SU-DHL-6 (cell line): ENCODE measurements at regions not wholly inside any gene's neighbourhood (a gene's known extent, or its start where the extent isn't known, plus 50 kb on each side); places are given as distances from the start of the nearest gene placed in this dataset.

Experiments used
- H2AFZ ChIP-seq: fragments of 200-600 bp; sonication (generic); 2 replicates; pipeline ENCODE4 v1.6.1; 2014; ENCODE audit warnings: low read depth, mild to moderate bottlenecking, moderate library complexity, mixed read lengths, antibody characterized with exemption, low read length; ENCODE audit not compliant: severe bottlenecking
- H3F3A ChIP-seq: fragments of 200-600 bp; shearing (Covaris generic); 2 replicates; pipeline ENCODE4 v1.6.0; 2016; ENCODE audit warnings: antibody characterized with exemption, mild to moderate bottlenecking; ENCODE audit not compliant: insufficient read depth
- H3K27ac ChIP-seq: fragments of 200-600 bp; sonication (generic); 2 replicates; pipeline ENCODE4 v1.5.1; 2016; ENCODE audit warnings: low read depth, mild to moderate bottlenecking, low read length, moderate library complexity, mixed read lengths
- H3K27me3 ChIP-seq: fragments of 200-600 bp; sonication (generic), shearing (Covaris generic); 2 replicates; pipeline ENCODE4 v1.6.0; 2014; ENCODE audit warnings: mild to moderate bottlenecking, low read length
- H3K36me3 ChIP-seq: fragments of 200-600 bp; sonication (generic); 2 replicates; pipeline ENCODE4 v1.6.1; 2014; ENCODE audit warnings: mild to moderate bottlenecking, low read length, mixed read lengths
- H3K4me2 ChIP-seq: fragments of 300-600, 200-600 bp; shearing (Covaris generic), sonication (generic); 2 replicates; pipeline ENCODE4 v1.6.0; 2014; ENCODE audit warnings: low read length, low read depth, mild to moderate bottlenecking; ENCODE audit not compliant: poor library complexity, severe bottlenecking
- H3K4me3 ChIP-seq: fragments of 200-600 bp; sonication (generic); 2 replicates; pipeline ENCODE4 v1.5.1; 2014; ENCODE audit warnings: antibody characterized with exemption, low read length, mild to moderate bottlenecking, mixed read lengths; ENCODE audit not compliant: insufficient read depth, poor library complexity, severe bottlenecking
- H3K79me2 ChIP-seq: fragments of 200-600 bp; sonication (generic); 2 replicates; pipeline ENCODE4 v1.6.1; 2014; ENCODE audit warnings: mild to moderate bottlenecking, low read length, moderate library complexity; ENCODE audit not compliant: insufficient read depth
- H3K9ac ChIP-seq: fragments of 200-600 bp; sonication (generic); 2 replicates; pipeline ENCODE4 v1.7.0; 2014; ENCODE audit warnings: mild to moderate bottlenecking, low read length
- H3K9me2 ChIP-seq: fragments of 200-600 bp; sonication (generic); replicated peaks from 2 replicates; pipeline ENCODE4 v1.6.1; 2014; ENCODE audit warnings: low read length; ENCODE audit not compliant: insufficient read depth
- H3K9me3 ChIP-seq: fragments of 200-600 bp; sonication (generic); 2 replicates; pipeline ENCODE4 v1.6.1; 2014; ENCODE audit warnings: low read length, mixed read lengths; ENCODE audit not compliant: insufficient read depth
- H4K20me1 ChIP-seq: fragments of 200-600 bp; sonication (generic); 2 replicates; pipeline ENCODE4 v1.6.1; 2014; ENCODE audit warnings: low read depth, mild to moderate bottlenecking, antibody characterized with exemption, low read length, moderate library complexity, mixed read lengths
- EZH2phosphoT487 ChIP-seq: fragments of 200-600 bp; sonication (generic), shearing (Covaris generic); conservative IDR thresholded peaks from 2 replicates; pipeline ENCODE4 v1.6.1; 2018; ENCODE audit warnings: mild to moderate bottlenecking, antibody characterized with exemption, low read length, moderate library complexity, mixed read lengths
- TF ChIP-seq, protein P1 (sequence below): fragments of 200-600 bp; sonication (generic); IDR thresholded peaks from one replicate; pipeline ENCODE4 v1.5.1; 2017; ENCODE audit warnings: antibody characterized with exemption, mild to moderate bottlenecking, low read length, moderate library complexity; ENCODE audit not compliant: insufficient read depth, poor library complexity, severe bottlenecking

GRCh38 chr1:105795741-105796140 lies 1260.7 kb upstream of the PRMT6 start:
- Histone ChIP-seq H4K20me1 (no peaks in the 10 kb centered on the region), H3K79me2 (no peaks in the 10 kb centered on the region), H3K27ac (no peak overlapping the region), H3F3A (0 out of 2 replicates have a peak, but pooled peaks cover 2% of the 10 kb centered on the region), H3K36me3 (no peaks in the 10 kb centered on the region), H2AFZ (no peak overlapping the region), H3K9me2 (no peaks in the 10 kb centered on the region), H3K4me2 (no peak overlapping the region), H3K9me3 (0 out of 2 replicates have a peak, but pooled peaks cover 4% of the 10 kb centered on the region), H3K9ac (no peak overlapping the region), H3K4me3 (no peak overlapping the region), H3K27me3 (no peaks in the 10 kb centered on the region)
- no peak for TF ChIP-seq EZH2phosphoT487
- TF ChIP-seq, protein P1, sequence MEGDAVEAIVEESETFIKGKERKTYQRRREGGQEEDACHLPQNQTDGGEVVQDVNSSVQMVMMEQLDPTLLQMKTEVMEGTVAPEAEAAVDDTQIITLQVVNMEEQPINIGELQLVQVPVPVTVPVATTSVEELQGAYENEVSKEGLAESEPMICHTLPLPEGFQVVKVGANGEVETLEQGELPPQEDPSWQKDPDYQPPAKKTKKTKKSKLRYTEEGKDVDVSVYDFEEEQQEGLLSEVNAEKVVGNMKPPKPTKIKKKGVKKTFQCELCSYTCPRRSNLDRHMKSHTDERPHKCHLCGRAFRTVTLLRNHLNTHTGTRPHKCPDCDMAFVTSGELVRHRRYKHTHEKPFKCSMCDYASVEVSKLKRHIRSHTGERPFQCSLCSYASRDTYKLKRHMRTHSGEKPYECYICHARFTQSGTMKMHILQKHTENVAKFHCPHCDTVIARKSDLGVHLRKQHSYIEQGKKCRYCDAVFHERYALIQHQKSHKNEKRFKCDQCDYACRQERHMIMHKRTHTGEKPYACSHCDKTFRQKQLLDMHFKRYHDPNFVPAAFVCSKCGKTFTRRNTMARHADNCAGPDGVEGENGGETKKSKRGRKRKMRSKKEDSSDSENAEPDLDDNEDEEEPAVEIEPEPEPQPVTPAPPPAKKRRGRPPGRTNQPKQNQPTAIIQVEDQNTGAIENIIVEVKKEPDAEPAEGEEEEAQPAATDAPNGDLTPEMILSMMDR, result no peak

- Histone ChIP-seq H3K79me2 (no peaks in the 10 kb centered on the region), H3K9ac (peak overlapping the region; percentile 37), H3K27ac (peak overlapping the region; percentile 64), H3F3A (no peaks in the 10 kb centered on the region), H4K20me1 (no peaks in the 10 kb centered on the region), H3K9me2 (no peaks in the 10 kb centered on the region), H3K36me3 (no peaks in the 10 kb centered on the region), H3K27me3 (no peaks in the 10 kb centered on the region), H3K4me3 (peak overlapping the region; percentile 43), H2AFZ (peak overlapping the region; percentile 99), H3K4me2 (peak overlapping the region; percentile 56), H3K9me3 (no peaks in the 10 kb centered on the region)
- TF ChIP-seq, protein P1, result no peak
- TF ChIP-seq EZH2phosphoT487, result no peak
Observed at GRCh38 chr1:105830571-105831146, 1225.8 kb upstream of the PRMT6 start.

- TF ChIP-seq EZH2phosphoT487, result no peak
- TF ChIP-seq, protein P1, result no peak
- Histone ChIP-seq H4K20me1 (no peaks in the 10 kb centered on the region), H3K4me2 (no peak overlapping the region), H3K9ac (no peak overlapping the region), H3F3A (0 out of 2 replicates have a peak, but pooled peaks cover 3% of the 10 kb centered on the region), H3K79me2 (no peaks in the 10 kb centered on the region), H3K9me2 (no peaks in the 10 kb centered on the region), H3K4me3 (no peak overlapping the region), H3K27me3 (no peaks in the 10 kb centered on the region), H2AFZ (no peak overlapping the region), H3K9me3 (no peaks in the 10 kb centered on the region), H3K36me3 (no peaks in the 10 kb centered on the region), H3K27ac (no peak overlapping the region)
Observed at GRCh38 chr1:105838071-105838470, 1218.4 kb upstream of the PRMT6 start.
